Nephron progenitor cell (in vitro differentiated cells): ENCODE measurements at regions not wholly inside any gene's neighbourhood (a gene's known extent, or its start where the extent isn't known, plus 50 kb on each side); places are given as distances from the start of the nearest gene placed in this dataset.

ENCODE experiments used
- DNase-seq: peaks from one replicate; pipeline ENCODE4 v3.0.0; 2021
- H3K27ac Mint-ChIP-seq: 2 replicates; pipeline ENCODE4 v1.8.0; 2021; ENCODE audit warnings: mild to moderate bottlenecking, moderate library complexity, mixed read lengths
- H3K27me3 Mint-ChIP-seq: 2 replicates; pipeline ENCODE4 v1.8.0; 2021; ENCODE audit warnings: mild to moderate bottlenecking, low read depth, mixed read lengths; ENCODE audit not compliant: poor library complexity
- H3K36me3 Mint-ChIP-seq: 2 replicates; pipeline ENCODE4 v1.8.0; 2021; ENCODE audit warnings: low read depth, mixed read lengths
- H3K4me1 Mint-ChIP-seq: 2 replicates; pipeline ENCODE4 v1.8.0; 2021; ENCODE audit warnings: mixed read lengths
- H3K4me3 Mint-ChIP-seq: 2 replicates; pipeline ENCODE4 v1.8.0; 2021; ENCODE audit warnings: mild to moderate bottlenecking, moderate library complexity, mixed read lengths
- H3K9me3 Mint-ChIP-seq: 2 replicates; pipeline ENCODE4 v1.8.0; 2021; ENCODE audit warnings: mild to moderate bottlenecking, moderate library complexity, mixed read lengths
- TF ChIP-seq, protein P1 (sequence below): fragments of 200-600 bp; sonication (generic); IDR thresholded peaks from 2 replicates; pipeline ENCODE4 v1.5.0; 2021; ENCODE audit warnings: antibody characterized with exemption

- Mint-ChIP-seq H3K4me1 (no peaks in the 10 kb centered on the region), H3K27me3 (no peaks in the 10 kb centered on the region), H3K9me3 (peaks cover 38% of the 10 kb centered on the region), H3K4me3 (no peak overlapping the region), H3K27ac (no peak overlapping the region), H3K36me3 (peaks cover 5% of the 10 kb centered on the region)
- DNase-seq = no peak
- TF ChIP-seq, protein P1, sequence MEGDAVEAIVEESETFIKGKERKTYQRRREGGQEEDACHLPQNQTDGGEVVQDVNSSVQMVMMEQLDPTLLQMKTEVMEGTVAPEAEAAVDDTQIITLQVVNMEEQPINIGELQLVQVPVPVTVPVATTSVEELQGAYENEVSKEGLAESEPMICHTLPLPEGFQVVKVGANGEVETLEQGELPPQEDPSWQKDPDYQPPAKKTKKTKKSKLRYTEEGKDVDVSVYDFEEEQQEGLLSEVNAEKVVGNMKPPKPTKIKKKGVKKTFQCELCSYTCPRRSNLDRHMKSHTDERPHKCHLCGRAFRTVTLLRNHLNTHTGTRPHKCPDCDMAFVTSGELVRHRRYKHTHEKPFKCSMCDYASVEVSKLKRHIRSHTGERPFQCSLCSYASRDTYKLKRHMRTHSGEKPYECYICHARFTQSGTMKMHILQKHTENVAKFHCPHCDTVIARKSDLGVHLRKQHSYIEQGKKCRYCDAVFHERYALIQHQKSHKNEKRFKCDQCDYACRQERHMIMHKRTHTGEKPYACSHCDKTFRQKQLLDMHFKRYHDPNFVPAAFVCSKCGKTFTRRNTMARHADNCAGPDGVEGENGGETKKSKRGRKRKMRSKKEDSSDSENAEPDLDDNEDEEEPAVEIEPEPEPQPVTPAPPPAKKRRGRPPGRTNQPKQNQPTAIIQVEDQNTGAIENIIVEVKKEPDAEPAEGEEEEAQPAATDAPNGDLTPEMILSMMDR = no peak
Observed at GRCh38 chr2:150792780-150793300, 305.4 kb upstream of the RND3 start.

DNA sequence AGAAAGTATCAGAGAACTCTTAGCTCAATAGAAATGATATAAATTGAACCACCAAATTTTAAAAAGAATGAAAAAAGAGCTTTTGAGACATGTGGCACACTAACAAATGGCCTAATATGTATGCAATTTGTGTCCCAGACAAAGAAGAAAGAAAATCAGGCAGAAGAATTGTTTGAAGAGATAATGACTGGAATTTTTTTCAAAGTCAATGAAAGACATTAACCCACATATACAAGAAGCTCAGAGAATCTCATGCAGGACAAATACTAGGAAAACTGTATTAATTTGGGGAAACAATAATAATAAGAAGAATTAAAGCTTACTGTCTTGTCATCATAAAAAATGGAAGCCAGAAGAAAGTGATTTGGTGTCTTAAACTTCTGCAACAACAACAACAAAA, 304.1 kb upstream of the RND3 start:
- H3K9me3 Mint-ChIP-seq = peaks cover 43% of the 10 kb centered on the region
- TF ChIP-seq, protein P1 = no peak
- H3K4me3 Mint-ChIP-seq = no peak overlapping the region
- no peak overlapping the region for H3K27ac Mint-ChIP-seq
- no peaks in the 10 kb centered on the region for H3K4me1 Mint-ChIP-seq
- DNase-seq = no peak
- peaks cover 5% of the 10 kb centered on the region for H3K36me3 Mint-ChIP-seq
- no peaks in the 10 kb centered on the region for H3K27me3 Mint-ChIP-seq

- peaks cover 34% of the 10 kb centered on the region for H3K9me3 Mint-ChIP-seq
- no peak overlapping the region for H3K4me3 Mint-ChIP-seq
- no peak for DNase-seq
- no peaks in the 10 kb centered on the region for H3K4me1 Mint-ChIP-seq
- TF ChIP-seq, protein P1 = no peak
- H3K36me3 Mint-ChIP-seq = peaks cover 5% of the 10 kb centered on the region
- H3K27ac Mint-ChIP-seq = no peak overlapping the region
- H3K27me3 Mint-ChIP-seq = peaks cover 3% of the 10 kb centered on the region
Observed at GRCh38 chr2:150789376-150789905, 302.0 kb upstream of the RND3 start.

- Mint-ChIP-seq H3K9me3 (peaks cover 27% of the 10 kb centered on the region), H3K4me1 (no peaks in the 10 kb centered on the region)
Observed at GRCh38 chr2:150788426-150789140, 301.1 kb upstream of the RND3 start.

GRCh38 chr2:150787353-150788093, 300.1 kb upstream of the RND3 start:
- TF ChIP-seq, protein P1 = no peak
- Mint-ChIP-seq H3K27me3 (peaks cover 3% of the 10 kb centered on the region), H3K36me3 (no peaks in the 10 kb centered on the region), H3K9me3 (peaks cover 21% of the 10 kb centered on the region), H3K4me3 (no peak overlapping the region), H3K4me1 (no peaks in the 10 kb centered on the region), H3K27ac (no peak overlapping the region)
- no peak for DNase-seq

More at GRCh38 chr2:150788426-150789140, 301.1 kb upstream of the RND3 start:
- Mint-ChIP-seq H3K27ac (no peak overlapping the region), H3K36me3 (peaks cover 5% of the 10 kb centered on the region), H3K4me3 (no peak overlapping the region), H3K27me3 (peaks cover 3% of the 10 kb centered on the region)
- DNase-seq = no peak
- TF ChIP-seq, protein P1 = no peak
